HL-60/S4 (cell line): ENCODE measurements at regions not wholly inside any gene's neighbourhood (a gene's known extent, or its start where the extent isn't known, plus 50 kb on each side); places are given as distances from the start of the nearest gene placed in this dataset.

ENCODE experiments used
- in situ Hi-C: fragments of 300-500 bp; cut with MboI; formaldehyde crosslinking; loops from 2 replicates; pipeline ENCODE4 v1.14.3; 2022; ENCODE audit warnings: low sequenced_read_pairs

DNA sequence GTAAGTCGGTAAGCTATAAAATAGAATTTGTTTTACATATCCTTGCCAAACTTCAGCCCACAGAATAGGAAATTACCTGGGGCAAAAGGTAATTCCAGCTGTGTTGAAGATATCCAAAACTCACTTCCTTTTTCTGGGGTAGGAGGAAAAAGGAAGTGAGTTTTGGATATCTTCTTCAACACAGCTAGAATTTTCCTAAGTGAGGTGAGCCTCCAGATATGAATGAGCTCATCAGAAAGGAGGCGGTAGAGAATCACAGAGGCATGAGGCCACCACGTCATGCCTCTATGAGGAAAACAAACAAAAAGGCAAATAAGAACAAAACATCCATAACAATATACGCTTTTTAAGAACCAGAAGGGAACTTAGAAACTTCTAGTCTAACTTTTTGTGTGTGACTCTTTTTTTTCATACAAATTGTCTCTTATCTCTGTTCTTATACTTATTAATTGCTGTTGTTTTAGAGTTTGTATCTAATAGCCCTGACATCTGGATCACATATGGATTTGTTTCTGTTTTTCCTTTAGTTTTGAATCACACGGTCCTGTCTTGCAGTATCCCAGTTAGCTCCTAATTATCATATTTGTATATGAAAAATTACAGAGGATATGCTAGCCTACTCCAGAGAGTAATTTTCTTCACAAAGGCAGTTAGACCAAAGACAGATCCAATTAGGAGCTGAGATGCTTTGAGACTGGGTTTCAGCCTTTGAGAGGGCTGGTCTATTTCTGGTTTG lies 104.5 kb downstream of the RBM43 start:
- in situ Hi-C loops, result no loop called here

DNA sequence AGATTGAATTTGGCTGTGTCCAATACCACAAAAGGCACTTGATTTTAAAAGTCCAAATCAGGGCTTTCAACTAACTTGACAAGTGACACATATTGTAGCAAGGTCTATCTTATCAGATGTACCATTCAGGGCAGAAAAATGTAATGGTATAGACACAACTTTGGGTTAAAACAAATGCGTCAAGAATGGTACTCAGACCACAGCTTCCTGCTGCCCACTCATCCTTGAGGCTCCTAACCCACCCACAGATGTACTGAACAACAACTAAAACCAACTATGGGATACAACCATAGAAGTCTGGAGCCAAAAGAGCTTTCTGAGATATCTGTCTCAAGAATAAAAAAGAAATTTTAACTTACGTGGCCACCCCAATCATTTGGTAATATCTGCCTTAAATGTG lies 105.2 kb downstream of the RBM43 start:
- in situ Hi-C loops, result no loop called here

- in situ Hi-C loops, result no loop called here
Observed at GRCh38 chr2:151153601-151154000, 108.1 kb downstream of the RBM43 start.

GRCh38 chr2:151150331-151151320 lies 111.0 kb downstream of the RBM43 start:
- in situ Hi-C loops, result no loop called here

DNA sequence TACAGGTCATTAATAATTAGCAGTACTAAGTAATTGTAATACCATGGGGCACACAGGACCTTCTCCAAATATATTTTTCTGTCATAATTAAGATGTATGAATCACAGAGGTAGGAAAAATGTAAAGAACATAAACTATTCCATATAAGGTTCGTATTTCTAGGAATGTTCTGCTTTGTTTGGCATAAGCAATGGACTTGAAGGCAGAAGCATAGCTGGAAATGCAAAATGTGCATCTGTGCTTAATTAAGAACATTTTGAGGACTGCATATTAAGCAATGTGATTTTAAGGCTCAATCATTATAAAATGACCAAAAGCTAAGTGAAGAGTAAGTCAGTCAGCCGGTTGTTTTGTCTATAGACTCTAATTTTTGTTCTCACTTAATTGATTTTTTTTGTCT lies 123.2 kb downstream of the RBM43 start:
- in situ Hi-C loops, result no loop called here

- in situ Hi-C loops, result no loop called here
Observed at GRCh38 chr2:151137526-151137925, 124.1 kb downstream of the RBM43 start.

- in situ Hi-C loops, result no loop called here
Observed at GRCh38 chr2:151120011-151120410, 141.7 kb downstream of the RBM43 start.

GRCh38 chr2:151119374-151119773 lies 142.3 kb downstream of the RBM43 start:
- in situ Hi-C loops, result no loop called here

GRCh38 chr2:151118269-151118668 lies 143.4 kb downstream of the RBM43 start:
- in situ Hi-C loops, result no loop called here

- in situ Hi-C loops, result no loop called here
Observed at GRCh38 chr2:151114874-151115273, 146.8 kb downstream of the RBM43 start.

DNA sequence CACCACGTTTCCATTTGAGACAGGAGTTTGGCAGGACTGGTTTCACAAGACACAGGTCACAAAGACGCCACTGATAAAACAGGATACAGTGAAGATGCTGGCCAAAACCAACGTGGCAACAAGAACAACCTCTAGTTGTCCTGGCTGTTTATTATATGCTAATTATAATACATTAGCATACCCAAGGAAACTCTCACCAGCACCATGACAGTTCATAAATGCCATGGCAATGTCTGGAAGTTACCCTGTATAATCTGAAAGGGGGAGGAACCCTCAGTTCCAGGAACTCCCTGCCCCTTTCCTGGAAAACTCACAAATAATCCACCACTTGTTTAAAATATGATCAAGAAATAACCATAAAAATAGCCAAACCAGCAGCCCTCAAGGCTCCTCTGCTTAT lies 148.3 kb downstream of the RBM43 start:
- in situ Hi-C loops, result no loop called here

DNA sequence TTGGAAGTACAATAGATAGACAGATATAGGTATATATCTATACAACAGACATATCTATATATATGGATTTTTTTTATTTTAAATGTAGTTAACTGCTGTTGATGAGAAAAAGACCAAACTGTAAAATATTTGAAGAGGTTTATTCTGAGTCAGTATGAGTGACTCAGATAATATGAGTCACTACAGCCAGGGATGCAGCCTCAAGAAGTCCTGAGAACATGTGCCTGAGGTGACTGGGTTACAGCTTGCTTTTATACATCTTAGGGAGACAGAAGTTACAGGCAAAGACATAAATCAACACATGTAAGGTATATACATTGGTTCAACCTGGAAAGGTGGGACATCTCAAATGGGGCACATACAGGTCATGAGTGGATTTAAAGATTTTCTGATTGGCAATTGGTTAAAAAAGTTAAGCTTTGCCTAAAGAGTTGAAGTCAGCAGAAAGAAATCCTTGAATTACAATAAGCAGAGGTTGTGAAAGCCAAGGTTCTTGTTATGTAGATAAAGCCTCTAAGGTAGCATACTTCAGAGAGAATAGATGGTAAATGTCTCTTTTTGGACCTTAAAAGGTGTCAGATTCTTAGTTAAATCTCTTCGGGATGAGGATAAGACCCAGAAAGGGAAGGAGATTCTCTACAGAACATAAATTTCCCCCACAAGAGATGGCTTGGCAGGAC lies 149.9 kb downstream of the RBM43 start:
- in situ Hi-C loops, result no loop called here

DNA sequence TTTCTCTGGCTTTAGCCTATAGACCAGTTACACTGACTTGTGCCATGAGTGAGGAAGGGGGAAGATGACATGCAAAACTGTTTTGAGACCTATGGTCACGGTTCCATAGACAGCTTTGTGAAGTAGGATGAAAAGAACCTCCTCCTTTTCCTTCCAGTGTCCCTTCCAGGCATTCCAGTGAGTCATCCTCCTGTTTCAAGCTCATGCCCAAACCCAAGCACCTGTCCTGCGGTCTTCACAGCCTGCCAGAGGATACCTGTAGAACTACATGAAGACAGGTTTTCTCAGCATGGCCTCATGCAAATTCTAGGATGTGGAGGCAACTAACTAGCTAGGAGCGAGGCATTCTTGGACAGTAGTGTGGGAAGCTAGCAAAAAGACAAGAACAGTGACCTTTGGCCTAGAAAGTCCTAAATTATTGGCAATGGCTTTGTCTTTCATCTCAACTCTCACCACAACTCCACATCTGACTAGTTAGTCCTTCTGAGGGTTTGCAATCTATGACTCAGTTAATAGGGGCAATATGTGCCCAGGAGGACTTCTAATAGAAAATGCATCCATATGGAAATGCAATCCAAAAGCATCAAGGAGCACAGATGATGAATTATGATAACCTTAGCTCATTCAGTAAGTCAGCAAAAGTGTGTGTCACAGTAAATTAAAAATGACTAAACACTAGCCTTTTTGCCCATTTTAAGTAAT lies 154.7 kb downstream of the RBM43 start:
- in situ Hi-C loops, result no loop called here

DNA sequence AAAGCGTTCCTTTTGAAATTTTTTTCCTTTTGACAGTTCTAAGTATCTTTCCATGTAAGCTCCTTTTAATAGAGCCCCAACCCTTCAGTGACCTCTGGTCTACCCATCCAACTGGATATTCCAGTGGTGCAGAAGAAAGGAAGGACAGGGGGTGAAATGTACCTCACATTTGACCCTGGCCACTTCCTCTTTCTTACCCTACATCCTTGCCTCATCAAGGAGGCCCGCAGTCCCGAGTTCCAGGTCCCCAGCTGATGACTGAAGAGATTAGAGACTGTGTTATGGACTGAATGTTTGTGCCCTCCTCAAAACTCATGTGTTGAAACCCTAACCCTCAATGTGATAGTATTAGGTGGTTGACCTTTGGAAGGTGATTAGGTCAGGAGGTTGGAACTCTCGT lies 158.1 kb downstream of the RBM43 start:
- in situ Hi-C loops, result no loop called here

- in situ Hi-C loops, result no loop called here
Observed at GRCh38 chr2:151102226-151102625, 159.4 kb downstream of the RBM43 start.

DNA sequence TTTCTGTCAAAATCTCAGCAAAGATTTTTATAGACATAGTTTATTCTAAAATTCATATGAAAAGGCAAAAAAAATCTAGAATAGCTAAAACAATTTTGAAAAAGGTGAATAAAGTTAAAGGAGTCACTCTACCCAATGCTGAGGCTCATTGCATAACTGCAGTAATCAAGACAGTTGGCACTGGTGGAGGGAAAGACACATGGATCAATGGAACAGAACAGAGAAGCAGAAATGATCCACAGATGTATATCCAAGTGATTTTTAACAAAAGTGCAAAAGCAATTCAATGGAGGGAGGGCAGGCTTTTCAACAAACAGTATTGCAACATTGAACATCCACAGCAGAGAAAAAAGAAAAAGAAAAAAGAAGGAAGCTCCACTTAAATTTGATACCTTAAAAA lies 162.8 kb downstream of the RBM43 start:
- in situ Hi-C loops, result no loop called here

DNA sequence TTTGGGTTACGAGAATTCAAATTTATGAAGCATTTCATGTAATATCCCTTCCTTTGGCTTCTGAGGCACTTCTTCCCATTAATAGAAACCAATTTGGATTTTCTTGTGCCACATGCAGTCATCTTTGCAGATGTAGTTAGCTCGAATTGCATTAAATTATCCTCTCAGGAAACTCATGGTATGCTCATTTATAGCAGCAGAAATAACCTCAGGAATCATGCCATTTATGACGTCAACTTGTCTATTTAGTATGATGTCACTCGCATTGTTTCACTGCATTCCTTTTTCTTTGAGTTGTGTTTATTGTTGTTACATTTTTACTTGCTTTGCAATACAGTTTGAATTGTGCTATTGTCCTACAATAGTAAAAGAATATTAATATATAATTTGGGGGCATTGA lies 163.8 kb downstream of the RBM43 start:
- in situ Hi-C loops, result no loop called here

GRCh38 chr2:151097128-151097527 lies 164.5 kb downstream of the RBM43 start:
- in situ Hi-C loops, result no loop called here

- in situ Hi-C loops, result no loop called here
Observed at GRCh38 chr2:151096235-151096634, 165.4 kb downstream of the RBM43 start.

GRCh38 chr2:151095463-151095862 lies 166.2 kb downstream of the RBM43 start:
- in situ Hi-C loops, result no loop called here

GRCh38 chr2:151091583-151091982 lies 170.1 kb downstream of the RBM43 start:
- in situ Hi-C loops, result no loop called here
